IMR-90 (cell line): ENCODE measurements at regions not wholly inside any gene's neighbourhood (a gene's known extent, or its start where the extent isn't known, plus 50 kb on each side); places are given as distances from the start of the nearest gene placed in this dataset.

ENCODE experiments used
- ATAC-seq: fragments of 200-7000 bp; cut with Tn5 transposase; 2 replicates; pipeline ENCODE4 v1.9.1; 2020; ENCODE audit warnings: low read depth, mild to moderate bottlenecking, moderate library complexity
- BruUV-seq: library from RNA; stranded (reverse); fragments of 400-500 nt; replicated peaks from 2 replicates; lab custom pipeline; 2021; lab: Mats Ljungman, UMichigan
- CTCF ChIA-PET: fragments of 300-600 bp; formaldehyde crosslinking; extraction: SDS; loops from one replicate; lab custom pipeline; 2021; ENCODE audit warnings: antibody characterized with exemption; lab: Yijun Ruan, JAX
- POLR2A ChIA-PET: fragments of 300-600 bp; sonication (Branson Sonifier 250); formaldehyde crosslinking; loops from one replicate; lab custom pipeline; 2022; ENCODE audit warnings: antibody characterized with exemption; ENCODE audit not compliant: unreplicated experiment; lab: Charles Lee
- DNase-seq: peaks from one replicate; pipeline ENCODE4 v3.0.0; 2013
- H2AFZ ChIP-seq: replicated peaks from 2 replicates; pipeline ENCODE3; 2013; ENCODE audit warnings: low read length, mild to moderate bottlenecking; ENCODE audit not compliant: poor library complexity
- H2AK5ac ChIP-seq: 2 replicates; pipeline ENCODE4 v1.6.1; 2013; ENCODE audit warnings: low read depth, low read length, inconsistent platforms
- H2AK9ac ChIP-seq: replicated peaks from 2 replicates; pipeline ENCODE3; 2013; ENCODE audit warnings: mild to moderate bottlenecking, low read depth, low read length, moderate library complexity; ENCODE audit not compliant: poor library complexity
- H2BK120ac ChIP-seq: 2 replicates; pipeline ENCODE4 v1.6.1; 2013; ENCODE audit warnings: low read depth, low read length, inconsistent platforms
- H2BK15ac ChIP-seq: 3 replicates; pipeline ENCODE4 v1.6.1; 2013; ENCODE audit warnings: low read depth, low read length, inconsistent platforms
- H2BK20ac ChIP-seq: 2 replicates; pipeline ENCODE4 v1.6.1; 2013; ENCODE audit warnings: low read depth, mild to moderate bottlenecking, inconsistent platforms, low read length, moderate library complexity
- H2BK5ac ChIP-seq: 2 replicates; pipeline ENCODE4 v1.6.1; 2013; ENCODE audit warnings: mild to moderate bottlenecking, low read depth, low read length, inconsistent platforms; ENCODE audit not compliant: poor library complexity, severe bottlenecking
- H3K14ac ChIP-seq: replicated peaks from 2 replicates; pipeline ENCODE4 v1.6.1; 2013; ENCODE audit warnings: low read depth, low read length, inconsistent platforms
- H3K18ac ChIP-seq: 2 replicates; pipeline ENCODE4 v1.6.1; 2013; ENCODE audit warnings: low read depth, low read length, control low read depth
- H3K23ac ChIP-seq: 2 replicates; pipeline ENCODE4 v1.6.1; 2013; ENCODE audit warnings: low read depth, low read length, inconsistent platforms
- H3K27ac ChIP-seq: 2 replicates; pipeline ENCODE4 v1.5.1; 2013; ENCODE audit warnings: mild to moderate bottlenecking, control low read depth, low read length; ENCODE audit not compliant: insufficient read depth
- H3K27me3 ChIP-seq: 2 replicates; pipeline ENCODE4 v1.6.1; 2013; ENCODE audit warnings: low read length; ENCODE audit not compliant: control insufficient read depth, insufficient read depth
- H3K36me3 ChIP-seq: 2 replicates; pipeline ENCODE4 v1.6.1; 2013; ENCODE audit warnings: low read length, mixed read lengths; ENCODE audit not compliant: control insufficient read depth, insufficient read depth
- H3K4ac ChIP-seq: 2 replicates; pipeline ENCODE4 v1.6.1; 2013; ENCODE audit warnings: low read depth, low read length, inconsistent platforms
- H3K4me1 ChIP-seq: 2 replicates; pipeline ENCODE4 v1.6.1; 2013; ENCODE audit warnings: low read length, mixed read lengths; ENCODE audit not compliant: control insufficient read depth, insufficient read depth
- H3K4me2 ChIP-seq: 2 replicates; pipeline ENCODE4 v1.6.1; 2013; ENCODE audit warnings: low read depth, mild to moderate bottlenecking, control low read depth, low read length, moderate library complexity
- H3K4me3 ChIP-seq: 2 replicates; pipeline ENCODE4 v1.5.1; 2013; ENCODE audit warnings: low read depth, mild to moderate bottlenecking, control low read depth, low read length, moderate library complexity; ENCODE audit not compliant: insufficient read depth
- H3K56ac ChIP-seq: 2 replicates; pipeline ENCODE4 v1.6.1; 2013; ENCODE audit warnings: low read length, inconsistent platforms; ENCODE audit not compliant: insufficient read depth; ENCODE audit errors: extremely low read depth
- H3K79me1 ChIP-seq, 2 experiments: 2 replicates each; pipeline ENCODE4 v1.6.1; 2013; ENCODE audit warnings: low read length in 2 of 2, inconsistent platforms in 1 of 2, low read depth in 1 of 2
- H3K9ac ChIP-seq: 2 replicates; pipeline ENCODE4 v1.6.1; 2013; ENCODE audit warnings: low read depth, low read length, control low read depth
- H3K9me1 ChIP-seq: 2 replicates; pipeline ENCODE4 v1.6.1; 2013; ENCODE audit warnings: low read length, inconsistent platforms; ENCODE audit not compliant: insufficient read depth
- H3K9me3 ChIP-seq: 2 replicates; pipeline ENCODE4 v1.6.1; 2013; ENCODE audit warnings: low read length; ENCODE audit not compliant: control insufficient read depth, insufficient read depth
- H4K20me1 ChIP-seq: 2 replicates; pipeline ENCODE4 v1.6.1; 2013; ENCODE audit warnings: low read length, inconsistent platforms; ENCODE audit not compliant: insufficient read depth
- H4K5ac ChIP-seq: 2 replicates; pipeline ENCODE4 v1.6.1; 2013; ENCODE audit warnings: mild to moderate bottlenecking, low read depth, low read length, control low read depth
- H4K8ac ChIP-seq, 2 experiments: 2 replicates each; pipeline ENCODE4 v1.6.1; 2013; ENCODE audit warnings: low read depth in 2 of 2, low read length in 2 of 2, control low read depth in 1 of 2, inconsistent platforms in 1 of 2
- H4K91ac ChIP-seq: 2 replicates; pipeline ENCODE4 v1.6.1; 2013; ENCODE audit warnings: low read depth, low read length, inconsistent platforms; ENCODE audit not compliant: insufficient read depth
- BHLHE40 ChIP-seq: fragments of 150-350 bp; IDR thresholded peaks from 2 replicates; pipeline ENCODE4 v1.6.1; 2016; ENCODE audit warnings: mild to moderate bottlenecking, low read depth, low read length
- CEBPB ChIP-seq: IDR thresholded peaks from 2 replicates; pipeline ENCODE4 v1.6.1; 2012; ENCODE audit warnings: low read depth, low read length, improper control_type of control experiment
- CHD1 ChIP-seq: IDR thresholded peaks from 2 replicates; pipeline ENCODE4 v1.6.1; 2012; ENCODE audit warnings: low read depth, low read length, improper control_type of control experiment
- MAFK ChIP-seq: IDR thresholded peaks from 2 replicates; pipeline ENCODE4 v1.6.1; 2012; ENCODE audit warnings: low read depth, low read length, improper control_type of control experiment
- MAZ ChIP-seq: IDR thresholded peaks from 2 replicates; pipeline ENCODE4 v1.6.1; 2012; ENCODE audit warnings: low read depth, mild to moderate bottlenecking, low read length, improper control_type of control experiment, moderate library complexity, borderline replicate concordance
- NFE2L2 ChIP-seq: fragments of 150-350 bp; IDR thresholded peaks from 2 replicates; pipeline ENCODE4 v1.6.1; 2016; ENCODE audit warnings: low read depth, mild to moderate bottlenecking, low read length
- SMC3 ChIP-seq: fragments of 150-350 bp; IDR thresholded peaks from 2 replicates; pipeline ENCODE4 v1.6.1; 2016; ENCODE audit warnings: low read depth, mild to moderate bottlenecking, antibody characterized with exemption, low read length, moderate library complexity
- WGBS, 2 experiments: methylation state at CpG; one replicate each; pipeline versions ENCODE4 v1.1.5 to v1.1.7; 2013; ENCODE audit warnings: missing lambda C conversion rate in 2 of 2; ENCODE audit not compliant: insufficient read length in 1 of 2; ENCODE audit errors: extremely low coverage in 2 of 2; 5-methylcytosine and 5-hydroxymethylcytosine counted together
- dilution Hi-C: fragments of 300-500 bp; cut with HindIII; formaldehyde crosslinking; loops from one replicate; pipeline ENCODE4 v1.14.3; 2018; ENCODE audit warnings: low sequenced_read_pairs; ENCODE audit not compliant: unreplicated experiment
- in situ Hi-C: fragments of 300-500 bp; cut with MboI; formaldehyde crosslinking; loops from 3 replicates; pipeline ENCODE4 v1.14.3; 2019; ENCODE audit warnings: low sequenced_read_pairs, inconsistent platforms, mixed read lengths
- intact Hi-C: fragments of 100-400 bp; cut with micrococcal nuclease; formaldehyde crosslinking; loops from 2 replicates; pipeline ENCODE4 v1.10.0; 2022
- TF ChIP-seq, protein P1 (sequence below): fragments of 150-350 bp; IDR thresholded peaks from 2 replicates; pipeline ENCODE4 v1.6.1; 2017; ENCODE audit warnings: mild to moderate bottlenecking, antibody characterized with exemption, low read length, low read depth

DNA sequence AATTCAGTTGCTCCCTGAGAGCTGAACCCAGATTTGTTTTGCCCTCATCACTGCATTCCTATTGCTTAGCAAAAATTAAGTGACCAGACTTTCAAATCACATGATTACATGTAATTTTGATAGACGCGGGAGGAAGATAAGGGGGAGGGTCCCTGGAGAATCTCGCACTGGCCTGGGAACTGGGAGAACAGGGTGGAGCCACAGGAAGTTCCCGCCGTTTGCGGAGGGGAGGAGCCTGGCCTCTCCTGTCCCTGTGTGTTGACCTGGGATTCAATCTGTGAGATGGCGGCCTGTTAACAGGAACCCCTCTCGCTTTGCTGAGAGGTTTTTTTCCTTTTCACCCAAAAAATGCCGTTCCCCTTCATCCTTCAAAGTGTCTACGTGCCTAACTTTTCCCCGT is 142.9 kb upstream of the OR13F1 start:
- POLR2A ChIA-PET = no interaction called here
- Histone ChIP-seq H2BK120ac (no peak overlapping the region), H3K36me3 (no peaks in the 10 kb centered on the region), H3K9ac (no peak overlapping the region), H2AFZ (no peak overlapping the region), H3K27ac (no peak overlapping the region), H3K27me3 (no peaks in the 10 kb centered on the region), H4K91ac (no peak overlapping the region), H3K4me3 (no peak overlapping the region), H2BK5ac (no peak overlapping the region), H3K9me3 (peaks cover 16% of the 10 kb centered on the region), H2AK5ac (no peak overlapping the region), H3K79me1 (no peaks in the 10 kb centered on the region), H3K14ac (no peak overlapping the region), H2AK9ac (no peak overlapping the region), H3K9me1 (no peaks in the 10 kb centered on the region), H3K23ac (no peak overlapping the region), H2BK15ac (no peak overlapping the region), H4K8ac (no peak overlapping the region), H4K5ac (no peak overlapping the region), H3K18ac (no peak overlapping the region), H4K20me1 (no peaks in the 10 kb centered on the region), H2BK20ac (no peak overlapping the region), H3K4me2 (no peak overlapping the region), H3K56ac (no peak overlapping the region), H3K4ac (no peak overlapping the region), H3K4me1 (no peaks in the 10 kb centered on the region)
- no TSS peak for BruUV-seq
- WGBS, 2 experiments = no CpG with 5 or more reads among the region's 11 CpGs
- intact Hi-C loops = no loop called here
- CTCF ChIA-PET = no interaction called here
- in situ Hi-C loops = no loop called here
- dilution Hi-C loops = no loop called here
- ATAC-seq = no peak
- no peak for TF ChIP-seq NFE2L2
- TF ChIP-seq, protein P1, sequence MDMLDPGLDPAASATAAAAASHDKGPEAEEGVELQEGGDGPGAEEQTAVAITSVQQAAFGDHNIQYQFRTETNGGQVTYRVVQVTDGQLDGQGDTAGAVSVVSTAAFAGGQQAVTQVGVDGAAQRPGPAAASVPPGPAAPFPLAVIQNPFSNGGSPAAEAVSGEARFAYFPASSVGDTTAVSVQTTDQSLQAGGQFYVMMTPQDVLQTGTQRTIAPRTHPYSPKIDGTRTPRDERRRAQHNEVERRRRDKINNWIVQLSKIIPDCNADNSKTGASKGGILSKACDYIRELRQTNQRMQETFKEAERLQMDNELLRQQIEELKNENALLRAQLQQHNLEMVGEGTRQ = no peak
- no peak for TF ChIP-seq CHD1
- TF ChIP-seq CEBPB = no peak
- TF ChIP-seq MAFK = no peak
- no peak for TF ChIP-seq BHLHE40
- TF ChIP-seq SMC3 = no peak
- TF ChIP-seq MAZ = no peak
- no peak for DNase-seq
